MM.1S (cell line): ENCODE measurements at regions not wholly inside any gene's neighbourhood (a gene's known extent, or its start where the extent isn't known, plus 50 kb on each side); places are given as distances from the start of the nearest gene placed in this dataset.

Source experiments
- CTCF ChIP-seq: fragments of 300-600 bp; sonication (generic); IDR thresholded peaks from 2 replicates; pipeline ENCODE4 v1.5.1; 2016; ENCODE audit warnings: antibody characterized with exemption, low read length, mixed read lengths
- EZH2 ChIP-seq: fragments of 300-600 bp; sonication (generic); optimal IDR thresholded peaks from 2 replicates; pipeline ENCODE3; 2017; ENCODE audit warnings: low read depth, mild to moderate bottlenecking, antibody characterized with exemption, low read length, mixed read lengths

- TF ChIP-seq CTCF, result no peak
- no peak for TF ChIP-seq EZH2
These were observed 451.9 kb downstream of the ETS1 start for GRCh38 chr11:128135451-128135850.
